Activated T-cell treated with anti-CD3 and anti-CD28 coated beads for 1 hour (primary cell): ENCODE measurements at regions not wholly inside any gene's neighbourhood (a gene's known extent, or its start where the extent isn't known, plus 50 kb on each side); places are given as distances from the start of the nearest gene placed in this dataset.

Source experiments
- DNase-seq: peaks from one replicate; pipeline ENCODE4 v3.0.0-alpha.2; 2020; ENCODE audit warnings: low read depth

- no peak for DNase-seq
These were observed 1266.6 kb upstream of the C9orf72 start for GRCh38 chr9:28839778-28840430.

GRCh38 chr9:28841775-28842174, 1268.5 kb upstream of the C9orf72 start:
- DNase-seq = no peak

GRCh38 chr9:28847331-28847730, 1274.0 kb upstream of the C9orf72 start:
- DNase-seq = no peak

- DNase-seq = no peak
These were observed 1275.4 kb upstream of the C9orf72 start for GRCh38 chr9:28848671-28849070.

GRCh38 chr9:28853477-28853876, 1280.2 kb upstream of the C9orf72 start:
- no peak for DNase-seq

GRCh38 chr9:28866951-28867350, 1293.7 kb upstream of the C9orf72 start:
- no peak for DNase-seq

GRCh38 chr9:28868228-28868990, 1295.1 kb upstream of the C9orf72 start:
- no peak for DNase-seq

GRCh38 chr9:28882529-28882928, 1309.2 kb upstream of the C9orf72 start:
- DNase-seq = no peak

GRCh38 chr9:28883234-28883633, 1310.0 kb upstream of the C9orf72 start:
- no peak for DNase-seq

GRCh38 chr9:28887188-28887884, 1314.1 kb upstream of the C9orf72 start:
- no peak for DNase-seq

GRCh38 chr9:28888806-28889205, 1315.5 kb upstream of the C9orf72 start:
- no peak for DNase-seq

- DNase-seq = no peak
These were observed 1319.3 kb upstream of the C9orf72 start for GRCh38 chr9:28892538-28892937.

- no peak for DNase-seq
These were observed 1326.0 kb upstream of the C9orf72 start for GRCh38 chr9:28899267-28899666.

- no peak for DNase-seq
These were observed 1326.6 kb upstream of the C9orf72 start for GRCh38 chr9:28899926-28900325.

- no peak for DNase-seq
These were observed 1327.1 kb upstream of the C9orf72 start for GRCh38 chr9:28900406-28900805.

GRCh38 chr9:28909526-28909925, 1336.2 kb upstream of the C9orf72 start:
- DNase-seq = no peak

GRCh38 chr9:28912621-28913020, 1339.3 kb upstream of the C9orf72 start:
- DNase-seq = no peak

GRCh38 chr9:28915202-28915930, 1342.1 kb upstream of the C9orf72 start:
- no peak for DNase-seq

- DNase-seq = no peak
These were observed 1343.1 kb upstream of the C9orf72 start for GRCh38 chr9:28916348-28916747.

- DNase-seq = no peak
These were observed 1348.7 kb upstream of the C9orf72 start for GRCh38 chr9:28921857-28922500.

GRCh38 chr9:28922891-28923290, 1349.6 kb upstream of the C9orf72 start:
- no peak for DNase-seq

- no peak for DNase-seq
These were observed 1350.1 kb upstream of the C9orf72 start for GRCh38 chr9:28923351-28923750.
